Stimulated activated CD8-positive, alpha-beta memory T cell treated with anti-CD3 and anti-CD28 coated beads, Interleukin-4, amount 100 ng/mL, for 24 hours (primary cell): ENCODE measurements at regions not wholly inside any gene's neighbourhood (a gene's known extent, or its start where the extent isn't known, plus 50 kb on each side); places are given as distances from the start of the nearest gene placed in this dataset.

ENCODE experiments used
- DNase-seq: peaks from one replicate; pipeline ENCODE4 v3.0.0-alpha.2; 2020; ENCODE audit warnings: low read depth

DNA sequence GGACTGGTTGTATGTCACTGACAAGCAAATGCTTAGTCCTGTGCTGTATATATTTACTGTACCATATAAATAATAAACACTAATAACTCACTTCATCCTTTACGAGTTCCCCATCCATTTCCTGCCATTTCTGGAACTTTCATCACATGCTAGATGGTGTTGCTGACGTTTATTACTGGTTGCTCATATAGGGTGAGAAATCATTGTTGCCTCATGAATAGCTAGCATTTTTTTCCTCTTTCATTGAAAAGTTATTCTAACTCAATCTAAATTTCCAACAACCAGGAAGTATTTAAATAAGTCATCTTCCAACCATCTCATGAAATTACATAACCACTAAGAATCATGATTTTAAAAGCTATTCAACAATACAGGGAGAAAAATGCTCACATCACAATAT, 88.6 kb upstream of the RCN1 start:
- DNase-seq = no peak

DNA sequence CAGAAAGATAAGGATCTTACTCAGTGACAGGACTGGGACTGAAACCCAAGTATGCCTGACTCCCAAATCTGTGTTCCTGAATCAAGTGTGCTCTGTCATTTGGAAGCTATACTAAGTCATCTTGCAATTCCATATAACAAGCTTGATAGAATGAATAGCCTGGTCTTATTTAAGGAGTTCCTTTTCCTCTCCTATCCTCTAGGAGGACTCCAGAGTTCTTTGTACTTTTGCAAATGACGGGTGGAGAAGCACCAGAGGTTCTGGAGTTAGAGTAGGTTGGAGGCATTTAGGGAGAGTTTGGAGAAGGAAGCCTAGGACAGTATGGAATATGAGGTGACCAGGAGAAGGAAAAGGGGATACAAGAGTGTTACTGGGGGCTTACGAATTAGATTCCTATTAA, 92.9 kb upstream of the RCN1 start:
- no peak for DNase-seq

DNA sequence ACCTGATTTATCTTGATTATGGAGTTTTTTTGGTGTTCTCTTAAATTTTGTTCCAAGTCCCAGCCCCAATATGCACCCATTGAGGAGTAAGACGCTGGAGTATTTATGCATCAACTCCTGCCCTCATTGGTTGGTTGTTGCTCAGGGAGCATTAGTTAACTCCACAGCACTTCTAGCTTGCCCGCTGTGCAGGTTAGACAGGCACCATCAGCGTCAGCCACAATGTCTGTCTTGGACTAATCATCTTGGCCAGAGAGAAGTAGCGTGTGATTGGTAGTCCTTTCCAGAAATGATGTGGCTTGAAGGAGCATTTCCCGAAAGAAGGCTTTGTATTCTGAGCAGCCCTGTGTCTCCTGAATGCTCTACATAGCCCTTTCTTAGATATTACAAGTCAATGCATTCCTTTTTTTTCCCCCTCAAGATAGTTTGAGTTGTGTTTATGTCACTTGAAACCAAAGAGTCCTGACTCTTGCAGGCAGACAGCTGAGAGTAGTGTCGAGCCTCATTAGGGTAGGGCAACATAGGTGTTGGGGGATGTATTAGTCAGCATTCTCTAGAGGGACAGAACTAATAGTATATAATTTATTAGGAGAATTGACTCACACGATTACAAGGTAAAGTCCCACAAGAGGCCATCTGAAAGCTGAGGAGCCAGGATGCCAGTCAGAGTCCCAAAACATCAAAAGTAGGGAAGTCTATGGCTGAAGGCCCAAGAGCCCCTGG, 94.6 kb upstream of the RCN1 start:
- DNase-seq = no peak

DNA sequence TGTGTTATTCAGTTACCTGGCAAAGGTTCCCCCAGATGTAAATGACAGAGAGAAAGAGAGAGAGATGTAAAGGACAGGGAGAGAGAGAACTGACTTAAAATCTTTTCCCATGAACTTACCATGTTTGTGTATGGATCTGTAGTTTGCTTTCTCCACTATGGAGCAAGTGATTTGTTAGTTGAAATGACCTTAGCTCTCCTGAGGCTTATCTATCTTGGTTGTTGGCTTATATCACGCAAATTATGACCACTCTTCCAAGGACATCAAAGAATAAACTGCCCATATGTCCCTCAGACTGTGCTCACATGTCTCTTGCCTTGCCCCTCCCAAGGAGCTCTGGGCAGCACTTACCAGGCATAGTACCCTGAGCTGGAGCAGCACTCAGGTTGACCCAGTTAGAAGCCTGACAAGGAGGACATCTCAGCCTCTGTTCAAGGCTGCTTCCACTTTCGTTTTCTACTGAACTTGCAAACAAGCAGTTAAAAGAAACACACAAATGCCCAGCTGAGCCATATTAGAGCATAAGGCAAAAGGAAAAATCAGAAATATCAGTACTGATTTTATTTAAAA, 95.3 kb upstream of the RCN1 start:
- DNase-seq = no peak

DNA sequence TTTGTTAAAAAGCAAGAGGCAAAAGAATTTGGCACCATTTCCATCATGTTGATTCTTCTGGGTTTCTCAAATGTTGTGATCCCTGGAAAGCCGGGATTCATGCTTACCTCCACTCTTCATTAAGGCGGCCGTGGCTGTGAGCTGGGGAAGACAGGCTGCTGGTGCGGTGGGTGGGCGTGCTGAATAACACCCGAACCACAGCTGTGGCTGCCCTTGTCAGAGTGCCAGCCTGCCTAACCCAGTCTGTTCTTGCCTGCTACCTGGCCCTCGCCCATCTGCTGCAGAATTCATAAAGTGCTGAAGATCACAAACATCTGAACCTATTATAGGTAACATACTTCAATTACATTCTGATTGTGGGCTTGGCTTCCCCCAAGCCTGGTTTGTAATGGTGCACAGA, 95.8 kb upstream of the RCN1 start:
- no peak for DNase-seq

DNA sequence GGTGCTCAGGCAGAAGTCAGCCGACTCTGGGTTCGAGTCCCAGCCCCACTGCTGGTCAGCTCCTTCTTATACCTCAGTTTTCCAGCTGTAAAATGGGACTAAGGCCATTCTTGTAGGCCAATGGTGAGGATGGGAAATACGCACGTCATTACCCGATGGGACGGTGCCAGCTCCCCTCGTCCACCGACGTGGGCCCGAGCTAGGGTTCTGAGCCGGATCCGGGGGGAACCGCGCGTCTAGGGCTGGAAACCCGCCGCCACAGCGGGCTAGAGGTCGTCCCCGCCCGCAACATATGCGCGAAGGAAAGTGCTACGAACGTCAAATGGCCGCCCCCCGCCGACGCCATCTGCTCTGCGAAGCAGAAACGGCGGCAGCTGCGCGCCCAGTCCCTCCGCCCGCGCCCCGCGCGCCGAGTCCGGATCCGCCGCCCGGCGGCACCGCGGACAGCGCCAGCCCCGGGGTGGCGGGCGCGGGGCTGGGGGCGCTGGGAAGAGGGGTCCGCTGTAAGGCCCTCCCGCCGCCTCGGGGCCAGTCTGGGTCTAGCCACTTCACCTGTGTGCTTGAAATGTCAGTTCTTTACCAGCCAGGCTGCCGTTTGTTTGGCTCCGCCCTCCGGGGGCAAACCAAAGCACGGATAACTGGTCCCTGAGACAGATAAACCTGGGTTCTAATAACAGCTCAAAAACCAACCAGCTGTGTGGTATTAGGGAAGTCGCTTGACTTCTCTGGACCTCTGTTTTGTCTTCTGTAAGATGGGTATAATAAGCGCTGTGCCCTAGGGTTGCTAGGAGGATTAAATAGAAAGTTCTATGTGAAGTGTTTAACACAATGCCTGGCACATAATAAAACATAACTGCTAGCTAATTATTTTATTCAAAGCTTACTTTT, 103.5 kb upstream of the RCN1 start:
- no peak for DNase-seq

DNA sequence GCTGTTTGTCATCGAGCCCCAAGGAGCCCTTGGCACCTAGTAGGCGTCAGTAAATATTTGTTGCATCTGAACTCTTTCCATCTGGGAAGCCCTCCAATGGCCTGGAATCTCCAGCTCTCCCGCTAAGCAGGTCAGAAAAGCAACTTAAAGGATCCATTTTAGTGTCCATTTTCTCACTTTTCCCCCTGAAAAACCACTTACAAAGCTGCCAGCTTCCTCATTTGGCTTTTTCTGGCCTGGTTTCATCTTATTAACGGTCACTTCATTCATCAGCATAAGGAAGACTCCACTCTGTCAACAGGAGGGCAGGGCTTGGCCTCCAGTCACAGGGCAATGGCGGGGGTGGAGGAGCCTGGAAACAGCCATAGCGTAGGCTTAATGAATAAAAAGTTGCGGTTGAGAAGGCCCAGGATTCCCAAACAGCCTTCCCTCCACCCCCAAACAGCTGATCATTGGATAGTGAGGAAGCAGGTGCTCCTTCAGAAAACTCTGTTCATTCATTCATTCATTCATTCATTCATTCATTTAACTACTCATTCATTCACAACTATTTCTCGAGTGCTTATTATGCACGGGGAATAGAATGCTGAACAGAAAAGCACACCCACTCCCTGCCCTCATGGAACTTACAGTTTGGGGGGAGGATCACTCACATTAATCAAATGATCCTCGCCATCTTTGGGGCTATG, 104.5 kb upstream of the RCN1 start:
- no peak for DNase-seq

DNA sequence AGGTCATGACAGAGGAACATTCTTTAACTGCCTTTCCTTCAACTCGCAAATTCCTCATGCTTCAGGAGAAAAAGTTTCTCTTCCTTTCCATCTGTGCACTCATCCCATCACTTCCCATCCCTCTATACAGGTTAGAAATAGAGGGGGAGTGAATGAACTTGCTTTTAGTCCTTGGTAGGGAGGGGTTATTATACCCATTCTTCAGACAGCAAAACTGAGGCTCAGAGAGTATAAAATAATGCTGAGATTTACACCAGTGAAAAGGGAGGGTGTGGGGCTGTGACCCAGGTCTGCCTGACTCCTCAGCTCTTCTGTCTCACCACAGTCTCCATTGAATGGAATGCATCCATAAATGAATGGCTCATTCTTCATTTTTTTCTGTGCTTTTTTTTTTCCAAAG, 109.4 kb upstream of the RCN1 start:
- DNase-seq = no peak

DNA sequence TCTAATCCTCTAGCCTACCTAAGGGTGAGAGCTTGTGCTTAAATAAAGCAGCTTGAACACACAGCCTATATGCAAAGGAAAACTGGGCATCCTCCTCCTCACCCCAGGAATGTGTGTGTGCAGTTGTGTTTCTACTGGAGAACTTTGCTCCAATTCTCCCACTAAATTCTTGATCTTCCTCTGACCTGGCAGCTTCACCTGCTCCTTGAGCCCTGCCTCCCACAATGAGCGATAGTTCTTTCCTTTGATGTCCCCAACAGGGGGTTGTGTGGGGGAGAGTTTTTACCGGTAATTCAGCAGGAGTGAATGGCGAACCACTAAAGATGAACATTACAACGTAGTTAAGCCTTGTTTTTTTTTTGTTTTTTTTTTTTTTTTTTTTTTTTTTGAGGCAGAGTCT, 113.5 kb upstream of the RCN1 start:
- no peak for DNase-seq

DNA sequence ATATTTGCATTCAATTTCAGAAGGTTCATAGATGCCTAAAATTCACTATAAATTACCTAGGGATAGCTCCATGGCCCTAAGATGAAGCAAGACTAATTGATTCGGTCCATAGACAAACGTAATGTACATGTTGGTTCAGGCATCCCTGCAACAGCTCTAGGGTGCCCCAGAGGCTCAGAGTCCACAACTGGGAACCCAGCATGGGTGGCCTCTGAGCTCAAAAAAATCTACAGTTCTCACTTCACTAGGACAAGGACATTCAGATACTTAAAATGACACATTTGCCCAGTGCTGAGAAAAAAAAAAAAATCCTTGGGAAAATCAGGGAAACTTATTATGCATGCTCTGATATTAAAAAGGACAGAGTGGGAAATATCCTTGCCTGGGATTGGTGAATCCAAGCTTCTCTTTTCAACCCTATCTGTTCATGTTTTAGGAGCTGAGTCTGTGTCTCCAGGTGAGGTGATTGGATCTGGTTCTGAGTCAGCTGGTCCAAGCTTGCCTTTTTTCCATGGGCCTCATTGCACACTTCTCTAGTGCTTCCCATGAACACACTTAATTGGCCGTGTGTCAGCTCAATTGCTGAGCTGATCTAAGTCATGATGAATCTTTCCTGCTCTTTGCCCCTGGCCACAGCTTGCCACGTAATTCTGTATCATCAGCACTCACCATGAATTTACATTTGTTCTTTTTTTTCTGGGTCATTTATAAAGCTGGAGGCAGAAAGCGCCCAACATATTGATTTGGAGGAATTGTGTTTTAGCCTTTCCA, 116.3 kb upstream of the RCN1 start:
- no peak for DNase-seq

DNA sequence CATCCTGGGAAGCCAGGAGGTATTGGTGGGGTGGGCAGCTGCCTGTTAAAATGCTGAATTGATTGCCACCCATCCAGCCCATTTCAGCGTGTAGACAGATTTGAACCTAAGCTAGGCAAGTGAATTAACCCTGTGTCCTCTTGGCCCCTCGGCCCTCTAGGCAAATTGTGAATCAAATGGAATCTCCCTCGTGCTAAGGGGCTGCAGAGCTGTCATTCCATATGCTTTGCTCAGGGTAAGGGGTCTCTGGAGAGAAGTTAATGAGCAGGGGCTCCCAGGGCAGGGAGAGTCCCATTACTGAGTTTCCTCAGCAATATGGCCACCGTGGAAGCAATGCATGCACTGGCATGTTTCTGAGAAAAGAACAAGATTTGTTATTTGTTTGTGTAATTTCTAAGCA, 117.7 kb upstream of the RCN1 start:
- DNase-seq = no peak

DNA sequence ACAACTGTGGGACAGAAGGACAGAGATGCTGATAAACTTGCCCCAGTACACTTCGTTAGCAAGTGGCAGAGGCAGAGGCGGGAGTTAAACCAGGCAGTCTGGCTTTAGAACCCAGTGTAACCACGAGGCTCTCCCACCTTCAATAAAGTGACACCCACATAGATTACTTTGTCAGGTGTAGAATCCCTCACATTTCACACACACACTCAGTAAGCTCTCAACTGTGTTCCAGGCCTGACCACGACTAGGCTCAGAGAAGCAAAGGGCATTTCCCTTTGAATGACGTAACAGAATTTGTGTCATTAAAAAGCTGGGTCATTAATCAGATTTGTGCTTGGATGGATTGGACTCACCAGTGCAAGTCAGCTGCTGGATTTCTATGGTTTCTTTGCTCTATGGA, 118.3 kb upstream of the RCN1 start:
- DNase-seq = no peak

DNA sequence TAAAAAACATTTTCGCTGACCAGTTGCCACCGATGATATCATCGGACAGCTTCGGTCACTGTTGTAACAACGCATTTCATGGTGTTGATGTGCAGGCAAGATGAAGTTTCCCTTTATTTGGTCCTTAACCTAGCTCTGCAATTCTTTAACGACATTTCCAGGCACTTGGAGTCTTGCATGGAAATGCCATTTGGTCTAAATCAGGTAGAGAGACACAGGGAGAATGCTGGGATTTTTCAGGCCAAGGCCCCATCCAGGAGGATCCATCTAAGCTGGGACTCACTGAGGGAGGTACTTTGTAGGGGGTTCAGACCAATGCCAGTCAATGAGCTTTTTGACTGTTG, 121.5 kb upstream of the RCN1 start:
- DNase-seq = no peak

DNA sequence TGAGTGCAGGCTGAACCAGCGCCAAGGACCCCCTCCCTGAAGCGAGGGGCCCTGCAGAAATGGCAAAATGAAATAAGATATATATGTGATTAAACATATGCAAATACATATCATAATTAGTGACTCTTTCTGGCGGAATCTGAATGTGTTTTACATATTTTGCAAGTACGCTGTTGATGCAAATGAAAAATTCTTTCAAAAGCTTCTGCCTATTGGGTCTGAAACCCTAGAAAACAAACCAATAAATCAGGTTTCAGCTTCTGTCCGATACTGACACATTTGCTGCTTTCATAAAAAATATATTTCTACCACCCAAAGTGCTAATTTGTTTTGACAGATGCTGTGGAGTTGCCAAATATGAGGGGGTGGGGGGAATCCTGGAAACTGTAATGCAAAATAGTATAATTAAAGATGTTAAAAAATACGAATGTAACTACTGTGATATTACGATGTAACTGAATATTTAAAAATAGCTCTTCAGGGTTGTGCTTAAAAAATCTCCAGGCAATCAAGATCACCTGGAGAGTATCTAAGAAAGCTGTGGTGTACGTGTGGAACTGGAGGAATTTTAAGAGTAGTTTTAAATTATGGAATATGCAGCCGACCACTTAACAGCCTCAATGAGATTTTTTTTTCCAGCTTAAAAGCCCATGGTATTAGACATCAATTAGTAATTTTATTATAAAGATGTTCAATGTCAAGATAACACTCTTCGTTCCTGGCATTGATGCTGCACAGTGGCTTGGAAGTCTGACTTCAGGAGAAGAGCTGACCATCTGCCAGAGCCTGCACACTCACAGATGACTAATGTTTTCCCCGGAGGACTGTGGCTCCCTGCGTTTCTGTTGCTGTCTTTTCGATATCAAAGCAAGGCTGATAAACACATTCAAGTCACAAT, 122.2 kb upstream of the RCN1 start:
- DNase-seq = no peak

DNA sequence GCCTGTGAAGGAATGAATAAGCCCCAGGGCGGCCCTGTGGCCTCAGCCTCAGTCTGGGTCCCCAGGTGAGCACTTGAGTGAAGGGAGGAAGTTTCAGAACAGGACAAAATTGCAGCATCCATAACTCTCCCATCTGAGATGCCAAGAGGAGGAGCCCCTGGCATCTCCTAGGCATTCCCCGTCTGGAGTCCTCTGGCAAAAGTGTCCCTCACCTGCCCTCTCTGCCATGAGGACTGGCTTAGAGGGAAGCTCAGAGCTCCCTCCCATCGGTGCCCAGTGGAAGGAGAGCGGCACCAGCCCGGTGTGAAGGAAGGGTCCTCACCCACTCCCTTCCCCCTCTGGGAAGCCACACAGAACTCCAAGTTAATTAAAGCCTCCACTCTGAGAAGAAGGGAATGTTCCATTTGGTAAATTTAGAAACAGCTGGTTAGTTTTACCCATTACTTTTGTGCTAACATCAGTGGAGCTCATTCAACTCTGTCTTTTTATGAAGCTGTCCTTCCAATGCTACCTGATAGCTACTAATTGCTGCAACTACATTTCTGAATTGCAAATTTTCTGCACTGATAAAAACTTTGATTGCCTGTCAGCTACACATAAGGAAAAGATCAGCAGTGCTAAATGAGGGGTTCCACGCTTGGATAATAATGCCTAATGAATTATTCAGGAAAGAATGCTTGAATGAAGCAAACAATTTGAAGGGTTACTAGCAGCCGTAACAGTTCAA, 123.3 kb upstream of the RCN1 start:
- no peak for DNase-seq

DNA sequence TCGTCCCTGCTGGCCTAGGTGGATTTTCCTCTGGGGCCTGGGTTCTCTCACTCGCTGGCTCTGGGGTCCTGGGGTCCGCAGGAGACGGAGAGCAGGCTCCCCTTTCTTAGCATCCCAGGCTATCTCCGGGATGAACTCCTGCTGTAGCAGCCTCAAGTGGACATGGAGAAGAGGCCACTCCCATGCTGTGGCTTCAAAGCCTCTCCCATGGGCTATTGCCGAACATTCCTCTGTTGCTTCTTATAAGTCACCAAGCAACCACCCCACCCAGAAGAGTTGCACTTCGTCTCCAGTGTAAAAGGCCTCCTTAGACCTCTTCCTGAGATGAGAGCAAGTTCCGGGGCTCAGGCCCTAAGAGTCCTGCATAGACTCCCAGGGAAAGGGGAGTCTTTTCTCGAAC, 124.0 kb upstream of the RCN1 start:
- DNase-seq = no peak

DNA sequence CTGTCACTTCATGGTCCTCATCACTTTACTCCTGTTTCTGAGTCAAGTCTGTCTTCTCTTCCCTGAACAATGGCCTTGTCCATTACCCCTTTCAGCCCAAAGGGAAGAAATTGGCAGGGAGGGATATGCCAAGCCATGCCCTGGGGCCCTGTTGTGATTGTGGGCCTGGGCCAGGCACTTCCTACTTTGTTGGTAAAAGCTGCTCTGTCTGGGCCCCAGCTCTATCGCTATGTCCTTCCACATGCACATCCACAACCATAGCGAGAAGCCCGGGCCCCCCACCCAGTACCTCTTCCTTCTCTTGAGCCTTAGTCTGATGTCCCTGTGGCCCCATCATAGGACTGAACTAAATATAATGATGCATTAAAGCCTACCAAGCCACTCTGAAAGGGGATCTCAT, 126.7 kb upstream of the RCN1 start:
- no peak for DNase-seq

DNA sequence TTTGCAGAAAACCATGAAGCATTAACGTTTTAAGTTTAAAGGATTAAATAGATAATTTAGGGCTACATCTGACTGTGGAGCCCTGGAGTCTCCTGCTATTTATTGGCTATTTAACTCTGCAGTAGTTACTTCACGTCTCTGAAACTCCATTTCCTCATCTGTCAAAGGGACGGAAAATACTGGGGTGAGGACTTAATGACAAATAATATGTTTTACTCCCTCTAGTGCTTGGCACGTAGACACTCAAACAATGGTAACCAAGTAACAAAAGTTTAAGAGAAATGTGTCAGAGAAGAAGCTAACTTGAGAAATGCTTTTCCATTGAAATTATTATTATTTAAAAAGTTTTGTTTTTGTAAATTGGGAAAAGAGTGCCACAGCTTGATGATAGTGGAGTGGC, 130.7 kb upstream of the RCN1 start:
- no peak for DNase-seq

DNA sequence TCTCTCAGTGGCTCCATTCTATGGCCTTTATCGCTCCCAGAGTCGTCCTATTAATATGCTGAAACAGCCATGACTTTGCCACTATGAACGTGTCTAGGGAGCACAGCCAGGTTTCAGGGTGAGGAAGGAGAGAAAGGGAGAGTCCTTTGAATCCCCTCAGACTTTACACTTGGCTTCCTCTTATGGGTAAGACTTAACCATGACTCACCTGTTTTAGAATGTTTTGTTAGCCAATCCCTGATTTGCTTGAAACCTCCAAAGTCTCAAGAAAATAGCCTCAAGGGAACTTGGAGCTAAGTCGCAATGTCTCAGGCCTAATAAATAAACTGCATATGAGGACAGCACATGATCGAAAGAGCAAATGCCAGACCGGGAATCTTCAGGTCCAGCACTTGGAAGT, 131.2 kb upstream of the RCN1 start:
- DNase-seq = no peak

DNA sequence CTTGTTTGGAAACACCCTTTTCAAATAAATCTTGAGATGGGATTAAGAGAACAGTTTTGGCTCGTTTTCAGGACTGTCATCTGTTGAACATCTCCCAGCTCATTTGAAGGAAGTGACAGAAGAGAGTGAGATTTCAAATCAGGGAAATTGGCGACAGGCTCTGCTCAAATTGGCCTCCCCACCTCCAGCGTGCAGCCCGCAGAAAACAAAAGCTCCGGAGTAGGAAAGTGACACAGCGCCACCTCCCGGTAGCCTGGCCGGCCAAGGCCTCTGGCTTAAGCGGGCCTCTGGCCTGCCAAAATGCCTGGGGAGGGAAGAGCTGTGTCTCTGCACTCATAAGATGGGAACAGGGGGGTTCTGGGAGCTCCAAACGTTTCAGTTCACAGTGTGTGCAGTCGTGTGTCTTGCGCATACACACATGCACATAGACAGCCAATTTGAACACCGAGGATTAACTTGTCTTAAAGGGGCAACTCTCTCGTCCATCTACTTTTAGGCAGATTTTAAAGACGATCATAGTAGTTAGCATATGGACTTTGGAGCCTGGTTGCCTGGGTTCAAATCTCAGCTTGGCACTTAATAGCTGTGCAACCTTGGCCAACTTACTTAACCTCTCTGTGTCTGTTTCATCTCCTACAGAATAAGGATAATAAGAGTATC, 132.7 kb upstream of the RCN1 start:
- DNase-seq = peak; percentile 38
